HS-5 (cell line): ENCODE measurements at regions not wholly inside any gene's neighbourhood (a gene's known extent, or its start where the extent isn't known, plus 50 kb on each side); places are given as distances from the start of the nearest gene placed in this dataset.

ENCODE experiments used
- DNase-seq: peaks from one replicate; pipeline ENCODE4 v3.0.0-alpha.2; 2012; ENCODE audit warnings: low read depth

- no peak for DNase-seq
Measured at GRCh38 chr9:82552784-82553183, 510.2 kb downstream of the RASEF start.

- peak; percentile 6 for DNase-seq
Measured at GRCh38 chr9:82553654-82554366, 509.1 kb downstream of the RASEF start.

GRCh38 chr9:82554381-82554780 is 508.6 kb downstream of the RASEF start:
- DNase-seq = no peak

GRCh38 chr9:82555031-82555430 is 507.9 kb downstream of the RASEF start:
- no peak for DNase-seq

GRCh38 chr9:82555431-82556051 is 507.4 kb downstream of the RASEF start:
- DNase-seq = no peak

- DNase-seq = no peak
Measured at GRCh38 chr9:82558346-82558745, 504.6 kb downstream of the RASEF start.

GRCh38 chr9:82558855-82559630 is 503.9 kb downstream of the RASEF start:
- no peak for DNase-seq

- DNase-seq = no peak
Measured at GRCh38 chr9:82560036-82560435, 502.9 kb downstream of the RASEF start.

GRCh38 chr9:82560457-82560904 is 502.5 kb downstream of the RASEF start:
- no peak for DNase-seq

GRCh38 chr9:82563094-82563493 is 499.8 kb downstream of the RASEF start:
- no peak for DNase-seq

GRCh38 chr9:82563841-82564240 is 499.1 kb downstream of the RASEF start:
- no peak for DNase-seq

- no peak for DNase-seq
Measured at GRCh38 chr9:82565188-82565969, 497.6 kb downstream of the RASEF start.

GRCh38 chr9:82567953-82568352 is 495.0 kb downstream of the RASEF start:
- no peak for DNase-seq

- no peak for DNase-seq
Measured at GRCh38 chr9:82570226-82570625, 492.7 kb downstream of the RASEF start.

GRCh38 chr9:82571540-82571939 is 491.4 kb downstream of the RASEF start:
- no peak for DNase-seq

- DNase-seq = no peak
Measured at GRCh38 chr9:82572146-82572545, 490.8 kb downstream of the RASEF start.

GRCh38 chr9:82574911-82575310 is 488.0 kb downstream of the RASEF start:
- DNase-seq = no peak

GRCh38 chr9:82580921-82581320 is 482.0 kb downstream of the RASEF start:
- no peak for DNase-seq

GRCh38 chr9:82581516-82581915 is 481.4 kb downstream of the RASEF start:
- no peak for DNase-seq

- no peak for DNase-seq
Measured at GRCh38 chr9:82581935-82582334, 481.0 kb downstream of the RASEF start.

GRCh38 chr9:82582693-82583092 is 480.2 kb downstream of the RASEF start:
- no peak for DNase-seq

- DNase-seq = no peak
Measured at GRCh38 chr9:82583524-82583923, 479.4 kb downstream of the RASEF start.
